ENCODE measurements at regions not wholly inside any gene's neighbourhood (a gene's known extent, or its start where the extent isn't known, plus 50 kb on each side); places are given as distances from the start of the nearest gene placed in this dataset.

DNA sequence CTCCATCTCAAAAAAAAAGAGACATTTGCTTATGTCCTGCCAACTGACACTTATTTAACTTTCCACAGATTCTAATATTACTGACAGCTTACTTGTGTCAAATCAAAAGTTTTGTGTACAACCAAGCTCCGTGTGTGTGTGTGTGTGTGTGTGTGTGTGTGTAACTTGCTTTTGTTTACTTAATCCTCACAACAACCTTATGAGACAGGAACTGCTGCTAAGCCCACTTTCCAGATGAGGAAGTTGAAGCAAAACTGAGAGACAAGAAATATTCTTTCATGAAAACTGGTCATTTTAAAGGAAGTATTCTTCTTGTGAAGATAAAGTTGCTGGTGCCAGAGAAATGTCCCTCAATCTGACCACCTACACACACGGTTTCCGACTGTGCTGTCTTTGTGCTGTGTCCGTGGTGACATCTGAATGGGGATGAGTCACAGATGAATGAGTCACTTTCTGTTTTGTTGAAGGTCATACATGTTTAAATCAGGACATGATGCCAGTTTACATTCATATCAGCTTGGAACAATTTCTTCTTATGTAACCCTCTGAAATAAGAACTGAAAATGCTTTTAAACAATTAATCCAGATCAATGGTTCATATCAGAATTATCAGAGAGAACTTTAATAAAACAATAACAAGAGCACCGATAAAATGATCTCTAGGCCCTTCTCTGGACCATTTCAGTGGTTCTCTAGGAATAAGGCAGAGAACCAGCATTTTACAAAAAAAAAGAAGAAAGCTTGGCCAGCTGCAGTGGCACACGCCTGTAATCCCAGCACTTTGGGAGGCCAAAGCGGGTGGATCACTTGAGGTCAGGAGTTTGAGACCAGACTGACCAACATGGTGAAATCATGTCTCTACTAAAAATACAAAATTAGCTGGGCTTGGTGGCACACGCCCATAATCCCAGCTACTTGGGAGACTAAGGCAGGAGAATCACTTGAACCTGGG lies 95.5 kb downstream of the THNSL2 start:
- Histone ChIP-seq H3K27ac (ENCODE audit: low read depth, low read length) (no peak overlapping the region), H3K27me3 (ENCODE audit: control insufficient read depth, insufficient read depth, low read length) (no peaks in the 10 kb centered on the region), H3K9ac (ENCODE audit: low read length) (no peak overlapping the region)

DNA sequence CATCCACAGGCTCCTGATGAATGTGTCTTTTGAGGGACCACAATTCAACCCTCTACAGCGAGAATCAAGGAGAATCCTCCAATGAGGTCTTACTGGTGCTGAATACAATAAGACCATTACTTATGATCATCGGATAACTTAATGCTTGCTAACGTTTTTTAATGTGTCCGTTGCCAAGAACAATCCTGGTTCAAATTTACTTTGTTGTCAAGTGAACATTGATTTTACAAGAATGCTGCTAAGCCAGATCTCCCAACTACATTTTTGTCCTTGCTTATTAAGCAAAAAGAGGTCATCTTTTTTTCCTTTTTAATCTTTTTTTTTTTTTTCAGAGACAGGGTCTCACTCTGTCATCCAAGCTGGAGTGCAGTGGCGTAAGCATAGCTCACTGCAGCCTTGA lies 93.7 kb downstream of the THNSL2 start:
- H3K27me3 ChIP-seq (ENCODE audit: control insufficient read depth, insufficient read depth, low read length): no peaks in the 10 kb centered on the region
- no peak overlapping the region for H3K27ac ChIP-seq (ENCODE audit: low read depth, low read length)
- no peak overlapping the region for H3K9ac ChIP-seq (ENCODE audit: low read length)
- no peaks in the 10 kb centered on the region for H3K36me3 ChIP-seq (ENCODE audit: control insufficient read depth, insufficient read depth, low read length)
- no peaks in the 10 kb centered on the region for H3K4me1 ChIP-seq (ENCODE audit: control insufficient read depth, insufficient read depth, low read length)
- no peak overlapping the region for H3K4me3 ChIP-seq (ENCODE audit: low read length)

More for the DNA sequence above, 95.5 kb downstream of the THNSL2 start:
- H3K4me3 ChIP-seq (ENCODE audit: low read length): no peak overlapping the region
- H3K36me3 ChIP-seq (ENCODE audit: control insufficient read depth, insufficient read depth, low read length): no peaks in the 10 kb centered on the region
- no peaks in the 10 kb centered on the region for H3K4me1 ChIP-seq (ENCODE audit: control insufficient read depth, insufficient read depth, low read length)

DNA sequence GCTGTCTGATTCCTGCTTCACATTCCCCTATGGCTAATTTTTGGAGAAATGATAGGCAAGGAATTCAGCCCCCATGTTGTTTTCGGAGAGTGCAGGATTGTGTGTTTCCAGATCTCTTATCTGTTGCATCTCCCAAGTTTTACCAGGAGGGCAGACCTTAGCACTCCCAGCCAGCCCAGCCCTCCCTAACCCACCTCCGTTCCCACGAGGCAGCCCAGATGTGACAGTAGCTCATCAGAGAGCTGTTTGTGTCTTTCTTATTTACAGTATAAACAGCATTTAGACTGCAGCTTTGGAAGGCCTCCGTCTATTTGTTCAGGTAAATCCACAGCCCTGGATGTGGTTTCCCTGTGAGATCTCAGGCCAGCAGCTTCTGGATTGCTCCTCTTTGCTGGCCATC lies 91.6 kb downstream of the THNSL2 start:
- Histone ChIP-seq H3K27ac (ENCODE audit: low read depth, low read length) (no peak overlapping the region), H3K27me3 (ENCODE audit: control insufficient read depth, insufficient read depth, low read length) (no peaks in the 10 kb centered on the region), H3K4me1 (ENCODE audit: control insufficient read depth, insufficient read depth, low read length) (no peaks in the 10 kb centered on the region), H3K4me3 (ENCODE audit: low read length) (no peak overlapping the region), H3K36me3 (ENCODE audit: control insufficient read depth, insufficient read depth, low read length) (no peaks in the 10 kb centered on the region), H3K9ac (ENCODE audit: low read length) (no peak overlapping the region)

- Histone ChIP-seq H3K27me3 (ENCODE audit: control insufficient read depth, insufficient read depth, low read length) (no peaks in the 10 kb centered on the region), H3K9ac (ENCODE audit: low read length) (no peak overlapping the region), H3K4me1 (ENCODE audit: control insufficient read depth, insufficient read depth, low read length) (no peaks in the 10 kb centered on the region), H3K4me3 (ENCODE audit: low read length) (no peak overlapping the region), H3K27ac (ENCODE audit: low read depth, low read length) (no peak overlapping the region), H3K36me3 (ENCODE audit: control insufficient read depth, insufficient read depth, low read length) (no peaks in the 10 kb centered on the region)
Observed at GRCh38 chr2:88258208-88258607, 88.1 kb downstream of the THNSL2 start.

GRCh38 chr2:88254437-88255091 lies 84.4 kb downstream of the THNSL2 start:
- Histone ChIP-seq H3K4me1 (ENCODE audit: control insufficient read depth, insufficient read depth, low read length) (no peaks in the 10 kb centered on the region), H3K36me3 (ENCODE audit: control insufficient read depth, insufficient read depth, low read length) (no peaks in the 10 kb centered on the region), H3K9ac (ENCODE audit: low read length) (no peak overlapping the region), H3K27me3 (ENCODE audit: control insufficient read depth, insufficient read depth, low read length) (no peaks in the 10 kb centered on the region), H3K4me3 (ENCODE audit: low read length) (no peak overlapping the region), H3K27ac (ENCODE audit: low read depth, low read length) (no peak overlapping the region)

- no peaks in the 10 kb centered on the region for H3K4me1 ChIP-seq (ENCODE audit: control insufficient read depth, insufficient read depth, low read length)
- no peak overlapping the region for H3K27ac ChIP-seq (ENCODE audit: low read depth, low read length)
- no peaks in the 10 kb centered on the region for H3K27me3 ChIP-seq (ENCODE audit: control insufficient read depth, insufficient read depth, low read length)
- H3K4me3 ChIP-seq (ENCODE audit: low read length): no peak overlapping the region
- no peak overlapping the region for H3K9ac ChIP-seq (ENCODE audit: low read length)
- no peaks in the 10 kb centered on the region for H3K36me3 ChIP-seq (ENCODE audit: control insufficient read depth, insufficient read depth, low read length)
Observed at GRCh38 chr2:88253997-88254396, 83.9 kb downstream of the THNSL2 start.

DNA sequence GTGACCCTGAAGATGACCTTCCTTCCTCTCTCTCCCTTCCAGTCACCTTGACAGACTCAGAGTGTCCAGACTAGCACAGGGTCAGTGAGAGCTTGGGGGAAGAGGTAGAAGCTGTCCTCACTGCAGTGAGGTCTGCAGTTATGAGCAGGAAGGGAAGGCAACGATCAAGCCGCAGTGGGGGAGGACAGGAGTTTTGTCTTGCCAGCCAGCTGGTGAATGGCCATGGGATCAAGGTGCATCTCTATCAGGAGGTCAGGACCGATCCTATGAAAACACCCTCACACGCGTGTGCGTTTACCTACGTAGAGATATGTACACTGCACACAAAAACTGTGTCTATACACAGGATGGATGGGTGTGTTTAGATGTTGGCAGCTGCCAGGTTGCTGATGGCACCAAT lies 83.2 kb downstream of the THNSL2 start:
- no peaks in the 10 kb centered on the region for H3K27me3 ChIP-seq (ENCODE audit: control insufficient read depth, insufficient read depth, low read length)
- no peaks in the 10 kb centered on the region for H3K36me3 ChIP-seq (ENCODE audit: control insufficient read depth, insufficient read depth, low read length)
- no peak overlapping the region for H3K4me3 ChIP-seq (ENCODE audit: low read length)
- H3K9ac ChIP-seq (ENCODE audit: low read length): no peak overlapping the region
- no peak overlapping the region for H3K27ac ChIP-seq (ENCODE audit: low read depth, low read length)
- H3K4me1 ChIP-seq (ENCODE audit: control insufficient read depth, insufficient read depth, low read length): no peaks in the 10 kb centered on the region

DNA sequence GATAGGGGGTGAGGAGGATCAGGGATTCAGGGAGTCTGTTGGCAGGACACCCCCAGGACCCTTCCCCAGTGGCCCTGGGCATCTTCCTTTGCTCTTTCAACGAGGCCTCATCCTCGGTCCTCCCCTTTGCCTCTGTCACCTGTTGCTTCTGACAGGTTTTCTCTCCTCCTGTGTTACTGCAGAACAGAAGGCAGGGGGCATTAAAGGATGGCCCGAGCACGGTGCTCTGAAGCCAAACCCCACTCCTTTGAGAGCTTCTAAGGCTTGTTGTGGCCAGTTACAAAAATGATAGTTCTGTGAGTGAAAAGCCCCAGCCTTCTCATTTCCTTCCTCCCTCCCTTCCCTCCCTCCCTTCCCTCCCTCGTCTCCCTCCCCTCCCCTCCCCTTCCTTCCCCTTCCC lies 82.5 kb downstream of the THNSL2 start:
- no peaks in the 10 kb centered on the region for H3K4me1 ChIP-seq (ENCODE audit: control insufficient read depth, insufficient read depth, low read length)
- no peak overlapping the region for H3K27ac ChIP-seq (ENCODE audit: low read depth, low read length)
- H3K27me3 ChIP-seq (ENCODE audit: control insufficient read depth, insufficient read depth, low read length): no peaks in the 10 kb centered on the region
- no peaks in the 10 kb centered on the region for H3K36me3 ChIP-seq (ENCODE audit: control insufficient read depth, insufficient read depth, low read length)
- H3K4me3 ChIP-seq (ENCODE audit: low read length): no peak overlapping the region
- H3K9ac ChIP-seq (ENCODE audit: low read length): no peak overlapping the region

- Histone ChIP-seq H3K27me3 (ENCODE audit: control insufficient read depth, insufficient read depth, low read length) (no peaks in the 10 kb centered on the region), H3K36me3 (ENCODE audit: control insufficient read depth, insufficient read depth, low read length) (no peaks in the 10 kb centered on the region), H3K9ac (ENCODE audit: low read length) (no peak overlapping the region), H3K4me3 (ENCODE audit: low read length) (no peak overlapping the region), H3K4me1 (ENCODE audit: control insufficient read depth, insufficient read depth, low read length) (no peaks in the 10 kb centered on the region), H3K27ac (ENCODE audit: low read depth, low read length) (no peak overlapping the region)
Observed at GRCh38 chr2:88252111-88252510, 82.0 kb downstream of the THNSL2 start.

DNA sequence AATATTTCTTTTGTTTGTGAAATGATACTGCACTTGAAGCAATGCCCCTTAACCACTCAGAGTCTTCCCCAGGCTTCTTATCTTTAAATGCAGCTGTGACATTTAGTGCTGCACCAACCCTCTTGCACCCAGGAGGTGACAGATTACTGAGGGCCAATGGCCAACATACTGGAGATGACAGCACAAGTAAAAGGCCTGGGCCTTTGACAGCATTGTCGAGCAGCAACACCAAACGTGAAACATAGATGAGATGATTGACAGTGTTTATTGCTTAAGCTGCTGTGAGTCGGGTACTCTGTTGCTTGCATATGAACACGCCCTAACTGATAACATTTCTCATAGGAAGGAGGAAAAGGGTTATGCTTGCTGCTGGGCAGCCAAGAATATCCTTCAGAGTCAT lies 80.3 kb downstream of the THNSL2 start:
- no peaks in the 10 kb centered on the region for H3K36me3 ChIP-seq (ENCODE audit: control insufficient read depth, insufficient read depth, low read length)
- no peak overlapping the region for H3K27ac ChIP-seq (ENCODE audit: low read depth, low read length)
- H3K9ac ChIP-seq (ENCODE audit: low read length): no peak overlapping the region
- no peak overlapping the region for H3K4me3 ChIP-seq (ENCODE audit: low read length)
- no peaks in the 10 kb centered on the region for H3K4me1 ChIP-seq (ENCODE audit: control insufficient read depth, insufficient read depth, low read length)
- H3K27me3 ChIP-seq (ENCODE audit: control insufficient read depth, insufficient read depth, low read length): no peaks in the 10 kb centered on the region

DNA sequence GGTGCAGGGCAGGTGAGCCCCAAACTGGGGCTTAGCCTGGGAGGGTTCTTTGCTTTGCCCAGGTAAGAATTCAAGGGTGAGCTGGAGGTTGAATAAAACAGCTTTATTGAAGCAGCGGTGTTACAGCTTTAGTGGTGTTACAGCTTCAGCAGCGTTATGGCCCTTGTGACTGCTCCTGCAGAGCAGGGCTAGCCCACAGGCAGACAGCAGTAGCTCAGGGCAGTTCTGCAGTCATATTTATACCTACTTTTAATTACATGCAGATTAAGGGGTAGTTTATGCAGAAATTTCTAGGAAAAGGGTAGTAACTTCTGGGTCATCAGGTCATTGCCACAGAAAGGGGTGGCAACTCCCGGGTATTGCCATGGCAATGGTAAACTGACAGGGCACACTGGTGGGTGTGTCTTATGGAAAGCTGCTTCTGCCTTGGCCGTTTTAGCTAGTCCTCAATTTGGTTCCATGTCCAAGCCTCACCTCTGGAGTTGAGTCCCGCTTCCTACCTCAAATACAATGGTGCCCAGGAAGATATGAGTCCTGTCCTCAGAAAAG lies 78.2 kb downstream of the THNSL2 start:
- Histone ChIP-seq H3K36me3 (ENCODE audit: control insufficient read depth, insufficient read depth, low read length) (no peaks in the 10 kb centered on the region), H3K9ac (ENCODE audit: low read length) (no peak overlapping the region), H3K27me3 (ENCODE audit: control insufficient read depth, insufficient read depth, low read length) (no peaks in the 10 kb centered on the region), H3K4me1 (ENCODE audit: control insufficient read depth, insufficient read depth, low read length) (no peaks in the 10 kb centered on the region), H3K27ac (ENCODE audit: low read depth, low read length) (no peak overlapping the region), H3K4me3 (ENCODE audit: low read length) (no peak overlapping the region)

DNA sequence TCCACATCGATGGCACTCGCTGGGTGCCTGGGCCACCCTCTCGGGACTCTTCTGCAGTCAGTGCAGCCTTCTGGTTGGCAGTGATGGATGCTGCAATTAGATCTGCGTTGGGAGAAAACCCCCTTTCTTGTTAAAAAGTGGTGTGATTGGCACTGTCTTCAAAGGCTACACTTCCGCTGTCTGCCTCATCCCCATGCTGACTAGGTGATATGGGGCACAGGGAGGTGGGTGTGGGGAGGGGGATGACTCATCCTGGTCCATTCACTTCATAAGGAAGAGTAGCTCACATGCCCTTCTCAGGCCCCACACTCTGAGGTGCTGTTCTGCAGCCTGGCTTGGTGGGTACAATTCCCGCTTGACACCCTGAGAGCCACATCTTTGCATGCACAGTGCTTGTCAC lies 77.4 kb downstream of the THNSL2 start:
- Histone ChIP-seq H3K4me3 (ENCODE audit: low read length) (no peak overlapping the region), H3K27me3 (ENCODE audit: control insufficient read depth, insufficient read depth, low read length) (no peaks in the 10 kb centered on the region), H3K27ac (ENCODE audit: low read depth, low read length) (no peak overlapping the region), H3K4me1 (ENCODE audit: control insufficient read depth, insufficient read depth, low read length) (no peaks in the 10 kb centered on the region), H3K36me3 (ENCODE audit: control insufficient read depth, insufficient read depth, low read length) (no peaks in the 10 kb centered on the region), H3K9ac (ENCODE audit: low read length) (no peak overlapping the region)
